ENCODE measurements at regions not wholly inside any gene's neighbourhood (a gene's known extent, or its start where the extent isn't known, plus 50 kb on each side); places are given as distances from the start of the nearest gene placed in this dataset.
"Not testable (repeated sequence)": the region's sequence is repeated elsewhere in the genome, so short reads cannot be mapped to it uniquely, and the experiment has no call there.

GRCh38 chrX:128931071-128931470 is 592.2 kb downstream of the SMARCA1 start:
- no peak for DNase-seq

GRCh38 chrX:128929271-128930057 is 593.8 kb downstream of the SMARCA1 start:
- no peak for DNase-seq

GRCh38 chrX:128928636-128929035 is 594.7 kb downstream of the SMARCA1 start:
- no peak for DNase-seq

- no peak for DNase-seq
Measured at GRCh38 chrX:128927363-128927762, 595.9 kb downstream of the SMARCA1 start.

- DNase-seq: no peak
Measured at GRCh38 chrX:128906753-128907152, 616.5 kb downstream of the SMARCA1 start.

- DNase-seq: no peak
Measured at GRCh38 chrX:128901018-128901417, 622.3 kb downstream of the SMARCA1 start.

GRCh38 chrX:128897621-128898020 is 625.7 kb downstream of the SMARCA1 start:
- no peak for DNase-seq

GRCh38 chrX:128891554-128891953 is 631.7 kb downstream of the SMARCA1 start:
- DNase-seq: no peak

- DNase-seq: no peak
Measured at GRCh38 chrX:128884430-128884829, 638.9 kb downstream of the SMARCA1 start.

- no peak for DNase-seq
Measured at GRCh38 chrX:128883650-128884049, 639.6 kb downstream of the SMARCA1 start.

- DNase-seq: no peak
Measured at GRCh38 chrX:128870361-128870760, 652.9 kb downstream of the SMARCA1 start.

- no peak for DNase-seq
Measured at GRCh38 chrX:128862557-128862956, 660.7 kb downstream of the SMARCA1 start.

GRCh38 chrX:128848374-128848773 is 674.9 kb downstream of the SMARCA1 start:
- no peak for DNase-seq

- DNase-seq: no peak
Measured at GRCh38 chrX:128846385-128846784, 676.9 kb downstream of the SMARCA1 start.

GRCh38 chrX:128818690-128819089 is 704.6 kb downstream of the SMARCA1 start:
- DNase-seq: no peak

- DNase-seq: no peak
Measured at GRCh38 chrX:128816919-128817318, 706.4 kb downstream of the SMARCA1 start.

GRCh38 chrX:128807367-128807766 is 715.9 kb downstream of the SMARCA1 start:
- no peak for DNase-seq

GRCh38 chrX:128805236-128805635 is 718.1 kb downstream of the SMARCA1 start:
- no peak for DNase-seq

- no peak for DNase-seq
Measured at GRCh38 chrX:128804828-128805227, 718.5 kb downstream of the SMARCA1 start.

- no peak for DNase-seq
Measured at GRCh38 chrX:128800138-128800537, 723.2 kb downstream of the SMARCA1 start.

GRCh38 chrX:128783139-128783538 is 730.9 kb upstream of the ACTRT1 start:
- not testable (repeated sequence) for DNase-seq

- peak; percentile 5 for DNase-seq
Measured at GRCh38 chrX:128781506-128781905, 729.3 kb upstream of the ACTRT1 start.

GRCh38 chrX:128780934-128781333 is 728.7 kb upstream of the ACTRT1 start:
- no peak for DNase-seq

GRCh38 chrX:128769495-128769894 is 717.3 kb upstream of the ACTRT1 start:
- DNase-seq: no peak

GRCh38 chrX:128759745-128760144 is 707.5 kb upstream of the ACTRT1 start:
- no peak for DNase-seq

All from stimulated activated CD4-positive, alpha-beta T cell treated with anti-CD3 and anti-CD28 coated beads, Interleukin-4, amount 100 ng/mL, for 24 hours (primary cell).